ENCODE measurements at regions not wholly inside any gene's neighbourhood (a gene's known extent, or its start where the extent isn't known, plus 50 kb on each side); places are given as distances from the start of the nearest gene placed in this dataset.

DNA sequence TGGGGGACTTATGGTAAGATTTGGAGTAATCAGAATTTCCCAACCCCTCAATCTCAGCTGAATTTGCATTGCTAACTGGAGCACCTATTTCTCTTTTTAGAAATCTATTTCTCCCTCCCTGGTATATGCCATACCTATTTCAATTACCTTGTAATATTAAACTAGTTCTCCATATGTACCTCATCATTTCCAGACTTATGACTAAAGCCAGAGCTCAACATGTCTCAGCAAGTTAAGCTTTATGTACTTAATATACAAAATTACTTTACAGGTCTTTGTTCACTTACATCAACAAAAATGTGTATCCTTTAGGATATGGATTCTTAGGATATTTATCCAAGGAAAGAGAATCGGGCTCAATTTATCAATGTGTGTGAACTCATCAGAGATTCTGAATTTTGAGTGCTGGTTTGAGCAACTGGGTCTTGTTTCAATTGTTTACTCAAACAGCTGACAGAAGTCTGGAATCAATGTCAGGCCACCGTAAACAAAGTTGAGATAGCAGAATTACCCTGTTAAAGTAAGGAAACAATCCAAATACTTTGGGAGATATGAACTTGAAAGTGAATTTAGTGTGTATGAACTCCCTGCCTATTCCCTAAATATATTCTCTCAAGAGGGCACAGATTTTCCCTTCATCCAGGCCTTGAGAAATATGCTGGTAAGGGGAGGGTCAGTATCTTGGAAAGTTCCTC is 199.6 kb downstream of the VEGFC start:
- Histone ChIP-seq H3K27me3 (ENCODE audit: control insufficient read depth, insufficient read depth, low read length) (no peaks in the 10 kb centered on the region), H3K36me3 (ENCODE audit: control insufficient read depth, insufficient read depth, low read length) (no peaks in the 10 kb centered on the region), H3K4me3 (ENCODE audit: low read depth, low read length) (no peak overlapping the region)
- DNase-seq (ENCODE audit: low read depth): no peak
- no peak for TF ChIP-seq CTCF (IDR thresholded peaks at IDR 0.05; ENCODE audit: insufficient read depth, low read length, poor library complexity, severe bottlenecking)

GRCh38 chr4:176593943-176594342 is 198.8 kb downstream of the VEGFC start:
- no peak for TF ChIP-seq CTCF (IDR thresholded peaks at IDR 0.05; ENCODE audit: insufficient read depth, low read length, poor library complexity, severe bottlenecking)
- no peaks in the 10 kb centered on the region for H3K27me3 ChIP-seq (ENCODE audit: control insufficient read depth, insufficient read depth, low read length)
- no peak overlapping the region for H3K4me3 ChIP-seq (ENCODE audit: low read depth, low read length)
- DNase-seq (ENCODE audit: low read depth): no peak
- H3K36me3 ChIP-seq (ENCODE audit: control insufficient read depth, insufficient read depth, low read length): no peaks in the 10 kb centered on the region

DNA sequence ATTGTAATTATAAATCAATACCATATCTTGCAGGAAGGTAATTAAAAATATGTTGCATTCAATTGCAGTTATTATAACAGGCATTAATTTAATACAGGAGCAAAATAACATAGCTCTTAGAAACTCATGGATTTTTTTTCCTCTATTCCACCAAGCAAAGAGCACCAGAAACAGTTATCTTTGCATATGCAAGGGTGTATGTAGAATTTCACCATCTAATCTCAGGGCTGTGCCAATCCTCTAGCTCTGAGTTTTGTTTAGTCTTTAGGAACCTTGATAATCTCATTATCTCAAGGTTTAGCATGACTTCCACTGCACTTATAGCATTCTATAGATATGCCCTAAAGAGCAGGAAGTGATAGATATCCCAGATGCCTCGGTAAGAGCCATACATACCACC is 197.5 kb downstream of the VEGFC start:
- no peaks in the 10 kb centered on the region for H3K36me3 ChIP-seq (ENCODE audit: control insufficient read depth, insufficient read depth, low read length)
- H3K4me3 ChIP-seq (ENCODE audit: low read depth, low read length): no peak overlapping the region
- TF ChIP-seq CTCF (IDR thresholded peaks at IDR 0.05; ENCODE audit: insufficient read depth, low read length, poor library complexity, severe bottlenecking): no peak
- DNase-seq (ENCODE audit: low read depth): no peak
- H3K27me3 ChIP-seq (ENCODE audit: control insufficient read depth, insufficient read depth, low read length): no peaks in the 10 kb centered on the region

GRCh38 chr4:176601124-176601523 is 191.6 kb downstream of the VEGFC start:
- Histone ChIP-seq H3K36me3 (ENCODE audit: control insufficient read depth, insufficient read depth, low read length) (no peaks in the 10 kb centered on the region), H3K4me3 (ENCODE audit: low read depth, low read length) (no peak overlapping the region), H3K27me3 (ENCODE audit: control insufficient read depth, insufficient read depth, low read length) (no peaks in the 10 kb centered on the region)
- TF ChIP-seq CTCF (IDR thresholded peaks at IDR 0.05; ENCODE audit: insufficient read depth, low read length, poor library complexity, severe bottlenecking): no peak
- DNase-seq (ENCODE audit: low read depth): no peak

DNA sequence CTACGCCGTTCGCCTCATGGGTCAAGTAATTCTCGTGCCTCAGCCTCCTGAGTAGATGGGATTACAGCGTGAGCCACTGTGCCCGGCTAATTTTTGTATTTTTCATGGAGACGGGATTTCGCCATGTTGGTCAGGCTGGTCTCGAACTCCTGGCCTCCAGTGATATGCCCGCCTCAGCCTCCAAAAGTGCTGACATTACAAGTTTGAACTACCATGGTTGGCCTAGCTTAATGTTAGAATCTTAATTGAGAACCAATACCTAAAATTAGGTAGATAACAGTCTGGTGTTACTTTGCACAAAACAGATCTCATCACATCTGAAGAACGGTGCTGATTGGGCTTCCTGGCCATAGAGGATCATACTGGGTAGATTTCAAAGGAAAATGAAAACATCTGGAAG is 184.9 kb downstream of the VEGFC start:
- TF ChIP-seq CTCF (IDR thresholded peaks at IDR 0.05; ENCODE audit: insufficient read depth, low read length, poor library complexity, severe bottlenecking): no peak
- no peak for DNase-seq (ENCODE audit: low read depth)
- Histone ChIP-seq H3K4me3 (ENCODE audit: low read depth, low read length) (no peak overlapping the region), H3K36me3 (ENCODE audit: control insufficient read depth, insufficient read depth, low read length) (no peaks in the 10 kb centered on the region), H3K27me3 (ENCODE audit: control insufficient read depth, insufficient read depth, low read length) (no peaks in the 10 kb centered on the region)

- no peak for TF ChIP-seq CTCF (IDR thresholded peaks at IDR 0.05; ENCODE audit: insufficient read depth, low read length, poor library complexity, severe bottlenecking)
- no peak for DNase-seq (ENCODE audit: low read depth)
- Histone ChIP-seq H3K27me3 (ENCODE audit: control insufficient read depth, insufficient read depth, low read length) (no peaks in the 10 kb centered on the region), H3K4me3 (ENCODE audit: low read depth, low read length) (no peak overlapping the region), H3K36me3 (ENCODE audit: control insufficient read depth, insufficient read depth, low read length) (no peaks in the 10 kb centered on the region)
Measured at GRCh38 chr4:176608346-176608745, 184.4 kb downstream of the VEGFC start.

Data from kidney epithelial cell (primary cell).